Glomerular endothelial cell (primary cell): ENCODE measurements at regions not wholly inside any gene's neighbourhood (a gene's known extent, or its start where the extent isn't known, plus 50 kb on each side); places are given as distances from the start of the nearest gene placed in this dataset.

Experiments used
- DNase-seq: peaks from one replicate; pipeline ENCODE4 v3.0.0-alpha.2; 2011; ENCODE audit warnings: low read depth, low spot score; ENCODE audit errors: extremely low read depth

- no peak for DNase-seq
These were observed 359.0 kb downstream of the ADRA2A start for GRCh38 chr10:111435871-111436270.

DNA sequence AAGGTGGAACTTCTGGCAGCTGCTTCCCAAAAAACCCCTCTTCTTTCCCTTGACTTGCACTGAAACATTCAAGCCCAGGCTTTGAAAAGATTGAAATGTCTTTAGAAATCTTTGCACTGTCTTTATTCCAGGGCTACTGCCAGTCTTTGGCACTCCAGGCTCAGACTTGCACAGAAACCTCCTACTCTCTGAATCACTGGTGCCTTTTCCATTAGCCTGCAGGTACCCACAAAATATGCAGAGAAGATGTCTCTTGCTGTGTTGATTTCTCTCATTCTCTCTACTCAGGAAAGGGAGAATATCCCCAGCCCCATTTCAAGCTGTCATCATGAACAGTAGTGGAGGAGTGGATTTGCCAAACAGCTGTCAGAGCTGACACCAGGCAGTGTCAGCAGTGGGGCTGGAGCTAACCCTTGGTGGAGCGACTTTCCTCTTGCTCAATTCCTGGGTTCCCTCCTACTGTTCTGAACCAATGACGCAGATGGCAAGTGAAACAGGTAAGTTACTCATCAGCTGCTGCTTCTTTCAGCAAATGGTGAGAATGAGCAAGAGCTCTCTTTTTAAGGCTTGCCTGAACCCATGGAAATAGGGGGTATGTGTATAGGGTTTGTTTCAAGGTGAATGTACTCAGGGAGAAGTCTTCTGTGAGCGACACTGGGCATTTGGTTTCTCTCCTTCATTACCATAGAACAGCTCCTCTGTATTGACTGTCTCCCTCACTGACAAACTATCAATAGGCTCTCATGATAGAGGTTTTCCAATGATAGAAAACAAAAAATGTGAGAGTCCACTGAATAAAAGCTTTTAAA lies 362.4 kb downstream of the ADRA2A start:
- DNase-seq: no peak

GRCh38 chr10:111440501-111440900 lies 363.7 kb downstream of the ADRA2A start:
- DNase-seq: no peak

DNA sequence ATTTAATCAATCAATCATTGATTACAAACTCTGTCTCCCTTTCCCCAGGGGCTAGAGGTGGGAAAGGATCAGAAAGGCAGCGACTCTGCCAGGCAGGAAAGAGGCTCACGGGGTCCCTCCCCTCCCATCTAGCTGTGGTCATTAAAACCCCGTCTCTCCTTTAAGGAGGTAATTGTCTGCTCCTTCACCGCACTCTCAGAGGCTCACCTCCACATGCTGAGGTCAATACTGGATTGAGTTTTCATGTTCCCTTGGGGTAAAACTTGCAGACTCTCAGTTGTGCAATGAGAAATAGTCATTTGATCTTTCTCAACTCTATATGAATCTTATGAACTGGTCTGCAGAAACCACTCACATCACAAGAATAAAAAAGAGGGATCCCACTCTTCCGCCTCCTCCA lies 368.8 kb downstream of the ADRA2A start:
- no peak for DNase-seq

DNA sequence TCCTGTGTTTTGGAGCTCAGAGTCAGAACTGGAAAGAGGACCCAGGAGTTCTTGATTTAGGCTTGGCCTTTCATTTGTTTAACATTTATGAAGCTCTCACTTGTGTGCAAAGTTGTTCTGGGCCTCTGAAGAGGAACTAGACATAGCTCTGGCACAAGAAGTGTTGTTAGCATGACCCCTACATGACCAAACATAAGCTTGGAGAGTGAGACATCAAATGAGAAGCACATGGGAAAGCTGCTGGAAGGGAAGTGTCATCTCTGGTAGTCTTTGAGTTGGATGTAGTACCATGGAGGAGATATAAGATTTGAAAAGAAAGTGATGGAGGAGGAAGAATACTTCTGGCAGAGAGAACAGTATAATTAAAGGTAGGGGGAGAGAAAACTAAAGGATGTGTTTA lies 370.1 kb downstream of the ADRA2A start:
- no peak for DNase-seq

GRCh38 chr10:111452153-111452552 lies 375.3 kb downstream of the ADRA2A start:
- no peak for DNase-seq

DNA sequence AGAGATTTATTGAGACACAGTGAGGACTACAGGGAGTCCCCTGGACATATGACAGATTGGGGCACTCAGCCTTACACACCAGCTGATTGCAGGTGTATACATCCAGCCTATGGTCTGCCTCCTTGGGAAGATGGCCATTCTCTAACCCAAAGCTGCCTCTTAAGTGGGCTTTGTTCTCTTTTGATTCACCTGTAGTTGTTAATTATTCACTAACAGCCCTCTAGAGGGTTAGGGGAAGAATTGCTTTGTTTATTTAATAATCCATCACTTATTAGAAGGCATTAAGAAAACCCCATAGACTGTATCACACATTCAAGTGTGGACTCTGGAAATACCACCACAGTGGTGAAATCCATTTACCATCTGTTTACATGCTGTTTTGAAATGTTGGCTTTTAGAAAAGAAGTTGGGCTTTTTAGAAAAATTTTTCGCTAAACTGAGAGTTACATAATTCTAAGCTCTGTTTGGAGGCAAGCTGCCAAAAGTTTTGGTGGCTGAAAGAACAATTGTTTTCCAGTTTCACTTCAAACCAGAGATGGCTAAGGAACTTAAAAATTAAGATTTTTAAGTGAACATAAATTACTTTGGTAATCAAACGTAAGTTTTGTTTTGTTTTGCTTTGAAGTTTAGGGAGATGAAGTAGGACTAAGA lies 379.1 kb downstream of the ADRA2A start:
- DNase-seq: no peak

DNA sequence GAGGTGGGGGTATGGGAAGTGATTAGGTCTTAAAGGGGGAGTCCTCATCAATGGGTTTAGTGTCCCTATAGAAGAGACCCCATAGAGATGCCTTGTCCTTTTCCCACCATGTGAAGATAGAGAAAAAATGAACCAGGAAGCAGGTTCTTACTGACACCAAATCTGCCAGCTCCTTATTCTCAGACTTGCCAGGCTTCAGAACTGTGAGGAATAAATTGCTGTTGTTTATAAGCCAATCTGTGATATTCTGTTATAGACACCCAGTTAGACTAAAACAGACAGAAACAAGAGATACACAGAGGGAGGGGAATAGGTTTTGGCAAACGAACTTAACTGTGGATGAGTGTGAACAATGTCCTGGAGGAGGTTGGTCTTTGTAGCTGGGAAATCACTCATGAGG lies 381.4 kb downstream of the ADRA2A start:
- DNase-seq: no peak

DNA sequence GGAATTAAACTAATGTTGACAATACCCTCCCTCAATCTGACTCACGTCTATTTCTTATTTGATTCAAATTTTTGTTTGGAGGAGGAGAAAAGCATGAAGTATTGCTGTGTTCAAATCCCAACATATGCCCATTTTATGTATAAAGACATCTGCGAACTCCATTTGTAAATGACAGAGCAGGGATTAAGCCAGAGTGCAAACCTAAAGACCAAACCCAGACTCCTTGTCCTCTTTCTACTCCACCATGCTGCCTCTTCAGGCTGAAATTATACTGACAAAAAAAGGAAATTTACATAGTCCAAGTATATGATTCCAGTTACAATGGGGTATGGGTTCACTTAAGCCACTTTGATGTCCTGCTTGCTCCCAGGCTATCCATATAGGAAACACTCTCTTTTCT lies 383.1 kb downstream of the ADRA2A start:
- no peak for DNase-seq

- DNase-seq: no peak
These were observed 395.6 kb downstream of the ADRA2A start for GRCh38 chr10:111472445-111472844.

DNA sequence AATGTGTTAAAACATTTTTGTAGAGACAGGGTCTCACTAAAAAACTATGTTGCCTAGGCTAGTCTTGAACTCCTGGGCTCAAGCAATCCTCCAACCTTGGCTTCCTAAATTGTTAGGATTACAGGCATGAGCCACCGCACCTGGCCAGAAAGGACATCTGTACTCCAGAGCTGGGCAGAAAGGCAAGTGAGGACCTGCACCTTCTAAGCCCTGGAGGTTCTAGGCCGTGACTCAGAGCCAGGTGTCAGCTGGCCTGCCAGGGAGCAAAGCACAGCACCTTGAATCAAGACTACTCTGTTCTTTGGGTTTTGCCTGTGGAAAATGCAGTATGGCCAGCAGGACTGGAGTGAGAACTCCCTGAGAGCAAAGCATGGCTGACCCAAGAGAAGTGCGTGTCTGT lies 396.5 kb downstream of the ADRA2A start:
- no peak for DNase-seq

- DNase-seq: no peak
These were observed 398.0 kb downstream of the ADRA2A start for GRCh38 chr10:111474786-111475185.

DNA sequence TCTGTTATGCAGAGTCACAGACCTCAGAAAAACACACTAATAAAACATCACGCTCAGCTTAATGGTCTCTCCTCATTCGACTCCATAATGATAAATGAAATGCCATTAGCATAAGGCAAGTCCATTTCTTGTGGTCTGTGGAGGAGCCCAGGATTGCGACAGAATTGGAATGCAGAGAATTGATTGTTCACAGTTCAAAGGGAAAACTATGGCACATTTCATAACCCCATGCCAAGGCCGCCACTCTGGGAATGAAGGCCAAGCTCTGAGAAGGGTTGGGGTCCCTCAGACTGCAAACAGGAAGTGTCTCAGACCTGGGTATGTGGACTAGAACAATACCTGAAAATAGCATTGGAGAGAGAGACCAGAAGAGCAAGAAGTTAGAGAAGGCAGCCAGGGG lies 398.9 kb downstream of the ADRA2A start:
- DNase-seq: no peak

- DNase-seq: no peak
These were observed 401.8 kb downstream of the ADRA2A start for GRCh38 chr10:111478651-111479050.

GRCh38 chr10:111479966-111480365 lies 403.1 kb downstream of the ADRA2A start:
- DNase-seq: no peak

GRCh38 chr10:111481261-111481826 lies 404.5 kb downstream of the ADRA2A start:
- DNase-seq: no peak

GRCh38 chr10:111481866-111482265 lies 405.0 kb downstream of the ADRA2A start:
- DNase-seq: no peak

GRCh38 chr10:111482621-111483216 lies 405.9 kb downstream of the ADRA2A start:
- no peak for DNase-seq

DNA sequence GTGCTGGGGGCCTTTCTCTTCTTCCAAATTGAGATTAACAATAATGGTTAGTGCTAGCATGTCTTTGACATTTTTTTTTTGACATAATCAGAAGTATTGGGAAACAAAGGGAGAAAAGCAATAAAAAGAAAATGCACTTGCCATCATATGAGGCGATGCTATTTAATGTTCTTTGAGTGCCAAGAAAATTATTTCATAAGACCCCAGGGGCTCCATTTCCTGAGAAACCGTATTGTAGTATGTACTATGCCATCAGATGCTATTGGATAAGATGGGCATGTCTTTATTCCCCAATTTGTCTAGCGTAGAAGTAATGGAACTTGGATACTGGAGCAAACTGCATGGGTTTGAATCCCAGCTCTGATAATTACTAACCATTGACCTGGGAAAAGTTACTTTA lies 408.9 kb downstream of the ADRA2A start:
- no peak for DNase-seq

- no peak for DNase-seq
These were observed 409.5 kb downstream of the ADRA2A start for GRCh38 chr10:111486346-111486745.

DNA sequence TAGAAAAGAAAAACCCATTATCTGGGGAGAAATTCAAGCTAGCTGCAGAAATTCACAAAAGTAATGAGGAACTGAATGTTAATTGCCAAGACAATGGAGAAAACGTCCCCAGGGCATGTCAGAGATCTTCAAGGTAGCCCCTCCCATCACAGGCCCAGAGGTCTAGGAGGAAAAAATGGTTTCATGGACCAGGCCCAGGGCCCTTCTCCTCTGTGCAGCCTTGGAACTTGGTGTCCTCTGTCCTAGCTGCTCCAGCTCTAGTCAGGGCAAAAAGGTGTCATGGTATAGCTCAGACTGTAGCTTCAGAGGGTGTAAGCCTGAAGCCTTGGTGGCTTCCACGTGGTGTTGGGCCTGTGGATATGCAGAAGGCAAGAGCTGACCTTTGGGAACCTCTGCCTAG lies 411.8 kb downstream of the ADRA2A start:
- DNase-seq: no peak

DNA sequence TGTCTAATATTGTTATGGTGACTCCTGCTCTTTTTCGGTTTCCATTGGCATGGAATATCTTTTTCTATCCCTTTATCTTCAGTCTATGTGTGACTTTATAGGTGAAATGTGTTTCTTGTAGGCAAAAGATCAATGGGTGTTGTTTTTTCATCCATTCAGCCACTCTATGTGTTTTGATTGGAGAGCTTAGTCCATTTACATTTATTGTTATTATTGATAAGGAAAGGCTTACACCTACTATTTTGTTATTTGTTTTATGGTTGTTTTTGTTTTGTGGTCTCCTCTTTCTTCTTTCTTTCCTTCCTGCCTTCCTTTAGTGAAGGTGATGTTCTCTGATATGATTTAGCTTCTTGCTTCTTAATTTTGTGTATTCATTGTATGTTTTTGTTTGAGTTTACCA lies 414.3 kb downstream of the ADRA2A start:
- DNase-seq: no peak
